OCI-LY7 (cell line): ENCODE measurements at regions not wholly inside any gene's neighbourhood (a gene's known extent, or its start where the extent isn't known, plus 50 kb on each side); places are given as distances from the start of the nearest gene placed in this dataset.

Source experiments
- BruUV-seq: library from RNA; stranded (reverse); fragments of 400-500 nt; replicated peaks from 2 replicates; lab custom pipeline; 2021; lab: Mats Ljungman, UMichigan
- CTCF ChIA-PET: fragments of 300-600 bp; sonication (Branson Sonifier 250); formaldehyde crosslinking; loops from one replicate; lab custom pipeline; 2022; ENCODE audit warnings: antibody characterized with exemption; ENCODE audit not compliant: unreplicated experiment; lab: Charles Lee
- POLR2A ChIA-PET: fragments of 300-600 bp; sonication (Branson Sonifier 250); formaldehyde crosslinking; loops from one replicate; lab custom pipeline; 2022; ENCODE audit warnings: antibody characterized with exemption; lab: Charles Lee
- DNase-seq: peaks from one replicate; pipeline ENCODE4 v3.0.0-alpha.2; 2015; ENCODE audit warnings: low spot score
- H2AFZ ChIP-seq: fragments of 200-600 bp; sonication (generic), shearing (Covaris generic); 2 replicates; pipeline ENCODE4 v1.6.1; 2014; ENCODE audit warnings: mild to moderate bottlenecking, antibody characterized with exemption, low read length, moderate library complexity
- H3K27ac ChIP-seq: fragments of 200-600 bp; sonication (generic); 2 replicates; pipeline ENCODE4 v1.5.1; 2014; ENCODE audit warnings: mixed run types, low read depth, mild to moderate bottlenecking, moderate library complexity, low read length, inconsistent platforms; ENCODE audit not compliant: poor library complexity, severe bottlenecking
- H3K36me3 ChIP-seq: fragments of 200-600 bp; sonication (generic); 2 replicates; pipeline ENCODE4 v1.6.1; 2014; ENCODE audit warnings: mild to moderate bottlenecking, antibody characterized with exemption, low read length, moderate library complexity, mixed read lengths; ENCODE audit not compliant: insufficient read depth
- H3K4me1 ChIP-seq: fragments of 200-600 bp; sonication (generic); 2 replicates; pipeline ENCODE4 v1.5.1; 2014; ENCODE audit warnings: mild to moderate bottlenecking, low read length; ENCODE audit not compliant: insufficient read depth, poor library complexity, severe bottlenecking
- H3K4me2 ChIP-seq: fragments of 200-600 bp; sonication (generic); 2 replicates; pipeline ENCODE4 v1.6.1; 2014; ENCODE audit warnings: mild to moderate bottlenecking, low read length
- H3K4me3 ChIP-seq: fragments of 200-600 bp; sonication (generic); 2 replicates; pipeline ENCODE4 v1.5.1; 2014; ENCODE audit warnings: mild to moderate bottlenecking, low read depth, low read length; ENCODE audit not compliant: poor library complexity, severe bottlenecking
- H3K79me2 ChIP-seq: fragments of 200-600 bp; sonication (generic); 2 replicates; pipeline ENCODE4 v1.6.1; 2016; ENCODE audit warnings: low read depth, mild to moderate bottlenecking, low read length, moderate library complexity, mixed read lengths; ENCODE audit not compliant: insufficient read depth
- H3K9me2 ChIP-seq: fragments of 200-600 bp; sonication (generic); 2 replicates; pipeline ENCODE4 v1.6.1; 2016; ENCODE audit warnings: mild to moderate bottlenecking, low read length, mixed read lengths; ENCODE audit not compliant: insufficient read depth
- H3K9me3 ChIP-seq: fragments of 200-600 bp; sonication (generic); 2 replicates; pipeline ENCODE4 v1.6.1; 2014; ENCODE audit warnings: mild to moderate bottlenecking, mixed run types, low read length, mixed read lengths
- H4K20me1 ChIP-seq: fragments of 200-600 bp; sonication (generic); 2 replicates; pipeline ENCODE4 v1.6.1; 2014; ENCODE audit warnings: mild to moderate bottlenecking, antibody characterized with exemption, low read length, moderate library complexity, mixed read lengths; ENCODE audit not compliant: insufficient read depth
- EZH2phosphoT487 ChIP-seq: fragments of 200-600 bp; sonication (generic); IDR thresholded peaks from 2 replicates; pipeline ENCODE4 v1.6.1; 2018; ENCODE audit warnings: low read depth, borderline replicate concordance, mild to moderate bottlenecking, mixed run types, antibody characterized with exemption, low read length, moderate library complexity, mixed read lengths
- intact Hi-C: fragments of 100-400 bp; cut with micrococcal nuclease; formaldehyde crosslinking; loops from one replicate; pipeline ENCODE4 v1.10.0; 2022; ENCODE audit not compliant: unreplicated experiment
- TF ChIP-seq, protein P1 (sequence below): fragments of 200-600 bp; sonication (generic); conservative IDR thresholded peaks from 2 replicates; pipeline ENCODE4 v1.5.1; 2014; ENCODE audit warnings: mild to moderate bottlenecking, antibody characterized with exemption, low read length, moderate library complexity, mixed read lengths

DNA sequence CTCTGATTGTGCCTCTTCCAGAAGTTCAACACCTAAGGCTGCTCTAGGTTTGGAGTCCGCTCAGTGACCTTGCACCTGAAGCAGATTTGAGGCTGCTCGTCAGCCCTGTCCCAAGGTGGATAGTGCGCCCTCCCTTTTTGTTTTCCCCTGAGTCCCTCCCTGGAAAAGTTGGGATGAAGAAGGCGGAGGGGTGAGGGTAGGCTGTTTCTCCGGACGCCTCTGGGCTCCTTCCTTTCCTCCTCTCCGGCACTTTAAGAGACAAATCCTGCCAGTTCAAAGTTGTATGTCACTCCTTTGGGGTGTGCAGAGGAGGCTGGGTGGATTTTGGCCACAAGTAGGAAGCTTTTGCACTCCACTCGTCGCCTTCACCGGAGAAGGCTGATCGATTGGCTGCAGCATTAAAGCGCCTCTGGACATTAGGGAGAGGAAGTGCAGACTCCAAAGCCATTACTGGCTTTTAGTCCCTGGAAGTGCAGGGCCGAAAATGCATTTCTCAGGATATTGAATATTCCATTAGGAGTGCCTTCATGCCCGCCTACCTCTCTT lies 81.9 kb upstream of the PRKG1 start:
- no peaks in the 10 kb centered on the region for H3K9me2 ChIP-seq
- H3K79me2 ChIP-seq = no peaks in the 10 kb centered on the region
- H3K27ac ChIP-seq = no peak overlapping the region
- no TSS peak for BruUV-seq
- no peak overlapping the region for H3K4me2 ChIP-seq
- DNase-seq = no peak
- no peaks in the 10 kb centered on the region for H3K36me3 ChIP-seq
- H3K9me3 ChIP-seq = no peaks in the 10 kb centered on the region
- intact Hi-C loops = no loop called here
- POLR2A ChIA-PET = no interaction called here
- no peaks in the 10 kb centered on the region for H4K20me1 ChIP-seq
- no peak for TF ChIP-seq EZH2phosphoT487
- CTCF ChIA-PET = no interaction called here
- H2AFZ ChIP-seq = no peak overlapping the region
- H3K4me3 ChIP-seq = no peak overlapping the region
- H3K4me1 ChIP-seq = no peaks in the 10 kb centered on the region

DNA sequence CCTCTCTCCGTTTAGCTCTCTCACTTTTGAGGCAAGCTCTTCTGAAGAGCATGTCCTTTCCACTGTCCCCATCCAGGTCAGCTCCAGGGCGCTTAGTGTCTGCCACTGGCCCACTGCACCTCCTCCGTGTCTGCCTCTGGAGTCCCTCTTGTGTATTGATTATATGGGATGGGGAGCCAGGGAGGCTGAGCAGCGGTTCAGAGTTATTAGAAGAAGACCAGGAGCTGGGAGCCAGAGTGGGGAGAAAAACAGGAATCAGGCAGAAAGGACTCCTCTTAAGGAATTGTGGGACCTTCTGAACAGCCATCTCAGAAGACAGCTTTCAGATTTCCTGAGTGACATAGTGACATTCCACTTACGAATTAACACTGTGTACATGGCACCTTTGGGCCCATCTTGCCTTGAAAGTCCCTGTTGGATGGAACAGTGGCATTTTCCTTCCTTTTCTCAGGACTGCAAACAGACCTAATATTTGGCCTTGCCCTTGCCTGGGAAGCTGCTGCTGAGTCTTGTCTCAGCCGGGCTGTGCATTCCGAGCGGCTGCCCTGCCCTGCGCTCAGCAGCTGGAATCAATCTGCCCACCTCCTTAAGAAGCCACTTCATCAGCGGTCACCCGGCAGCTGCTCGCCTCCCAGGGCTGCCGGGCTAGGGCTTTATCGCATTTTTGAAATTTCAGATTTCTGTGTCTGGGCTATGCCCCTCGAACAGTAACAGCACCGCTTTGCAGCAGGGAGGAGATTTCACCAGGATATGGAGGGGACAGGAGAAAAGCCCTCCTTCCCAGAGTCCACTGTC lies 81.1 kb upstream of the PRKG1 start:
- Histone ChIP-seq H3K36me3 (no peaks in the 10 kb centered on the region), H4K20me1 (no peaks in the 10 kb centered on the region), H3K4me3 (no peak overlapping the region), H3K27ac (no peak overlapping the region), H3K79me2 (no peaks in the 10 kb centered on the region), H3K4me1 (no peaks in the 10 kb centered on the region), H3K4me2 (no peak overlapping the region), H3K9me3 (no peaks in the 10 kb centered on the region), H3K9me2 (no peaks in the 10 kb centered on the region), H2AFZ (no peak overlapping the region)
- intact Hi-C loops = no loop called here
- ChIA-PET POLR2A (no interaction called here), CTCF (no interaction called here)
- DNase-seq = no peak
- BruUV-seq = no TSS peak
- TF ChIP-seq, protein P1, sequence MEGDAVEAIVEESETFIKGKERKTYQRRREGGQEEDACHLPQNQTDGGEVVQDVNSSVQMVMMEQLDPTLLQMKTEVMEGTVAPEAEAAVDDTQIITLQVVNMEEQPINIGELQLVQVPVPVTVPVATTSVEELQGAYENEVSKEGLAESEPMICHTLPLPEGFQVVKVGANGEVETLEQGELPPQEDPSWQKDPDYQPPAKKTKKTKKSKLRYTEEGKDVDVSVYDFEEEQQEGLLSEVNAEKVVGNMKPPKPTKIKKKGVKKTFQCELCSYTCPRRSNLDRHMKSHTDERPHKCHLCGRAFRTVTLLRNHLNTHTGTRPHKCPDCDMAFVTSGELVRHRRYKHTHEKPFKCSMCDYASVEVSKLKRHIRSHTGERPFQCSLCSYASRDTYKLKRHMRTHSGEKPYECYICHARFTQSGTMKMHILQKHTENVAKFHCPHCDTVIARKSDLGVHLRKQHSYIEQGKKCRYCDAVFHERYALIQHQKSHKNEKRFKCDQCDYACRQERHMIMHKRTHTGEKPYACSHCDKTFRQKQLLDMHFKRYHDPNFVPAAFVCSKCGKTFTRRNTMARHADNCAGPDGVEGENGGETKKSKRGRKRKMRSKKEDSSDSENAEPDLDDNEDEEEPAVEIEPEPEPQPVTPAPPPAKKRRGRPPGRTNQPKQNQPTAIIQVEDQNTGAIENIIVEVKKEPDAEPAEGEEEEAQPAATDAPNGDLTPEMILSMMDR = no peak
- TF ChIP-seq EZH2phosphoT487 = no peak

- Histone ChIP-seq H3K9me2 (no peaks in the 10 kb centered on the region), H3K4me3 (no peak overlapping the region), H4K20me1 (no peaks in the 10 kb centered on the region), H2AFZ (no peak overlapping the region), H3K9me3 (no peaks in the 10 kb centered on the region), H3K79me2 (no peaks in the 10 kb centered on the region), H3K4me2 (no peak overlapping the region), H3K27ac (no peak overlapping the region), H3K36me3 (no peaks in the 10 kb centered on the region), H3K4me1 (no peaks in the 10 kb centered on the region)
- DNase-seq = no peak
- no TSS peak for BruUV-seq
- POLR2A ChIA-PET = no interaction called here
- CTCF ChIA-PET = no interaction called here
- TF ChIP-seq, protein P1 = no peak
- no peak for TF ChIP-seq EZH2phosphoT487
- intact Hi-C loops = no loop called here
Observed at GRCh38 chr10:50993771-50994251, 80.5 kb upstream of the PRKG1 start.
